NCI-H748 (cell line): ENCODE measurements at regions not wholly inside any gene's neighbourhood (a gene's known extent, or its start where the extent isn't known, plus 50 kb on each side); places are given as distances from the start of the nearest gene placed in this dataset.
"Not testable (repeated sequence)": the region's sequence is repeated elsewhere in the genome, so short reads cannot be mapped to it uniquely, and the experiment has no call there.

Source experiments
- DNase-seq: peaks from one replicate; lab custom pipeline; 2025; ENCODE audit not compliant: unreplicated experiment; lab: John Stamatoyannopoulos, UW

DNA sequence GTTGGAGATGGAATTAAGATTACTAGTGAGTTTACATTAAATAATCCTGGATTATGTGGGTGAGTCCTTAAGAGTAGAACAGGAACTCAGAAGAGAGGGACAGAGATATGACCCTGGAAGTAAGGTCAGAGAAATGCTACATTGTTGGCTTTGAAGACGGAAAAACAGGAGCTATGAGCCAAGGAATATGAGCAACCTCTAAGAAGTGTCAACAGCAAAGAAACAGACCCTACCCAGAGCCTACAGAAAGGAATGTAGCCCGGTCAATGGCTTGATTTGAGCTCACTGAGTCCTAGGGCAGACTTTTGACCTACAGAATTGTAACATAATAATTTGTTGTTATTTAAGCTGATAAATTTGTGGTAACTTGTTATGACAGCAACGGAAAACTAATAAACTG is 304.9 kb downstream of the IPMK start:
- DNase-seq, result no peak

GRCh38 chr10:57961487-57961886 is 306.2 kb downstream of the IPMK start:
- no peak for DNase-seq

GRCh38 chr10:57960406-57960805 is 307.3 kb downstream of the IPMK start:
- no peak for DNase-seq

DNA sequence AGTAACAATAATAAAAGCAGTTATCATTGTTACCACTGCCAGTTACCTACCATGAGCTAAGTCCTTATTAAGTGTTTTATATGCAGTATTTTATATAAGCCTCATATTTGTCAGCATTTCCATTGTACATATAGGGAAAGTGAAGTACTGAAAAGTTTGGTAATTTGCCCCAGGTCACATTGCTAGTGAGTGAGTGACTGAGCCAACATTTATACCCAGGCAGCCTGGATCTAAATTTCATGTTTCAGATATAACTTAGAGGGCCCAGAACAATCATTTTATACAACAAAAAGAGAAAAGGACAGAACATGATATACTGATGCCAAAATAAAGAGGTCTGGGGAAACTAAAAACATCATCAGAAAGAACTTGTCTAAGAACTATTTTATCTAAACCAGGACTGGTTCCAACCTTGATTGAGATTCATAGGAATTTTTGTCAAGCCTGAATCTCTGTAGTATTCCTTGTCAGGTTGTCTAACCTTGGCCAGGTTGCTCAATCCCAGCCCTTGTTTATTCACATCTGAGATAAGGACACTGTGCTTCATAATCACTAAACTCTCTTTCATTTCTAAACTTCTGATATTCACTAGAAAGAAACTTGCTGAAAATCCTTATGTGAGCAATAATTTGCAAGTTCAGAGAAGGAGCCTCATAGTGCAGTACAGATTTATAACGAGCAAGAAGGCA is 308.2 kb downstream of the IPMK start:
- DNase-seq, result no peak

- DNase-seq, result no peak
Measured at GRCh38 chr10:57955076-57955475, 312.6 kb downstream of the IPMK start.

- DNase-seq, result no peak
Measured at GRCh38 chr10:57952741-57953140, 315.0 kb downstream of the IPMK start.

DNA sequence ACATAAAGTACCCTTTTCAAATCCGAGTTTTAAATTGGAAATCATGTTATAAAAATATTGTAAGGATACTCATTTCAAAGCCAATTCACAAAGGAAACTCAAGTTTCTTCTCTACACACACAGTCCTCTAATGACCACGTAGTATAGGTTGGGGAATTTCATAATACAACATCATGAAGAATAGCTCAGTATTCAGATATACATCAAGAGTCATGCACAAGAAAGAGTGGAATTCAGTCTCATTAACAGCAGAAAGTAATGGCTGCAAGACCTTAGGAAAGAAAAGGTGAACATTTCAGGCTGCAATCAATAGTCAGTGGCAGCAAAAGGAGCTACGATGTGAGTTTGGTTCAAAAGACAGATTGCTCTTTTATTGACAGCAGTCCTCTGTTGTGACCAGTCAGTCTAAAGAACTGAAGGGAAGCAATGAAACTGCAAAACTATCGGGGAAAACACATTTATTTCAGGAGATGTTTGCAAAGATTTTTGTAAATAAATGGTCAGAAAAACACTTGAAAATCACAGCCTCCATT is 317.2 kb downstream of the IPMK start:
- no peak for DNase-seq

- DNase-seq, result no peak
Measured at GRCh38 chr10:57948796-57949195, 318.9 kb downstream of the IPMK start.

GRCh38 chr10:57946833-57947232 is 320.9 kb downstream of the IPMK start:
- no peak for DNase-seq

GRCh38 chr10:57943701-57944100 is 324.0 kb downstream of the IPMK start:
- no peak for DNase-seq

DNA sequence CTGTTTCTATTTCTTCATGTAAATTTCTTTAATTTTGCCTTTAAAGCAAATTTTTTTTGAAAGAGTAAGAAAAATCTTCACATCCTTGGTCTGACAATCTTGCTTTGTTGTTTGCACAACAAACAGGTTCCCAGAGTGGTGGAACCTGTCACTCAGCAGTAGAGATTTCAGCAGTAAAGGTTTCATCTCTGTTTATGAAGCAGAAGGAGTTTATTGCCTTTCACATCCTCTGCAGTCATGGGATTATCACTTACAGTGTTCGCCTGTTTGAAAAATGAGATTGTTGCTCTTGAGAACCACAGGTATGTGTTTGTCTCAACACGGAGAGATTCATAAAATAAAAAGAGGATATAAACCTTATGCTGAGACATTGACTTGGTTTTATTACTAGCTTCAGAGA is 342.6 kb downstream of the IPMK start:
- no peak for DNase-seq

DNA sequence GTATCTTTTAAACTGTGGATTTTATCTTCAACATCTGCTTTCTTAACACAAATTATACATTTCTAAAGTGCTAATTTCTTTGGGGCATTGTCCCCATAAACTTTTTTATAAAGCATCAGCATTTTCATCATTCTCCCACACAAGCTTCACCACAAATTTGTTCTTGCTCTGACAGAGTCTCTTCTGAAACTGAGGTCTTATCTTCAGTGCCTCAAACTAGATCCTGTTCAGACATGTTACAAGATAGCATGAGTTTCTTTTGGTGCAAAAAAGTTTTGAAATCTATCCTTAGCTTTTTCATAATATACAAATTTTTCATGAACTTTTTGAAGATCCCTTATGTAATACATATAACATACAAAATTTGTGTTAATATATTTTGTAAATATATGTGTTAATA is 346.6 kb downstream of the IPMK start:
- no peak for DNase-seq

GRCh38 chr10:57919864-57920263 is 347.8 kb downstream of the IPMK start:
- DNase-seq, result no peak

- no peak for DNase-seq
Measured at GRCh38 chr10:57917019-57917418, 350.7 kb downstream of the IPMK start.

DNA sequence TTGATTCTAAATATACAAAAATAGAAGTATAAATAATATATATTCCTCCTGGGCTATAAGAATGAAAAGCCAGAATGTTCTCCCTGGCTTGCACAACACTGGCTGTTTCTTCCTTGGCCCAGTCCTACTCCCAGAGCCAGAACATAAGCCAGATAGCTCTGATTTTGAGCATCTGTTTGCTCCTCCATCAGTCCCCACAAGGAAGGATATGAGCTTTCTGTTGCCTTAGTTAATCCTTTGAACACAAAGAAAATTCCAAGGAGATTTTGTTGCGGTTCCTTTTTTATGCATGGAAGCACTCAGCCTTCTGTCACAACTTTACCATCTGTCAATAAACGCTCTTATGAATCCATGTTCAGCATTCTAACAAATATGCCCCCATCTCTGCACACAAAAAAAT is 361.8 kb downstream of the IPMK start:
- no peak for DNase-seq

GRCh38 chr10:57905010-57905409 is 362.7 kb downstream of the IPMK start:
- no peak for DNase-seq

DNA sequence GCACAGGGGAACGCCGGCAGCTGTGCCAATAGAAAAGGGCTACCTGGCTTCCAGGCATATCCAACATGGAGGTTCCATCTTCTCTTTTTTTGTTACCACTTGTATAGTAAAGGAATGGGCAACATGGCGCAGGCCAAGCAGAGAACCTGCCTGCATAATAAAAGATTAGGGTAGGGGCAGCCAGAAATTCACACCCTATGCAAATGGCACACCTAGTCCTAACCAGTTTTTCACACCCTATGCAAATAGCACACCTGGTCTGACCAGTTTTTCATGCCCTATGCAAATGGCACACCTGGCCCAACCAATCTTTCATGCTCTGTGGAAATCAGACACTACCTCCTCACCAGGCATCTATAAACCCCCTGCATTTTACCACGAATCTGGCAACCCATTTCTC is 369.5 kb downstream of the IPMK start:
- DNase-seq, result peak; percentile 76

- DNase-seq, result no peak
Measured at GRCh38 chr10:57897611-57898010, 370.1 kb downstream of the IPMK start.

DNA sequence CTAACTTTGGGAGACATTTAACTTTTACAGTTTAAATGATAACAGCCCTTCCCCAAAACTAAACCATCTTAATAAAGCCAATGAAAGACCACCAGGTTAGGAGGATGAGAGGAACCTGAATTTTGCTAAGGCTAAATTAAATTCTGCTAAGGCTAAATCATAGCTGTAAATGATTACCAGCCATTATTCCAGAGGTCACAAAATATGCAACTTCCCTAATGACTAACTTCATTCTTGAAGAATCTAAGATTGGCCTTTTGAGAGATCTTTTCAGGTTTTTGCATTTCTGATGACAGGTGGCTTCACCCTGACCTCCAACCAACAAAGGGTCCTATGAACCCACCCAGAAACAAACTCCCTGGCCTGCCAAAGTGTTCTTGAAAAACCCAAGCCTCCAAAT is 373.3 kb downstream of the IPMK start:
- no peak for DNase-seq

DNA sequence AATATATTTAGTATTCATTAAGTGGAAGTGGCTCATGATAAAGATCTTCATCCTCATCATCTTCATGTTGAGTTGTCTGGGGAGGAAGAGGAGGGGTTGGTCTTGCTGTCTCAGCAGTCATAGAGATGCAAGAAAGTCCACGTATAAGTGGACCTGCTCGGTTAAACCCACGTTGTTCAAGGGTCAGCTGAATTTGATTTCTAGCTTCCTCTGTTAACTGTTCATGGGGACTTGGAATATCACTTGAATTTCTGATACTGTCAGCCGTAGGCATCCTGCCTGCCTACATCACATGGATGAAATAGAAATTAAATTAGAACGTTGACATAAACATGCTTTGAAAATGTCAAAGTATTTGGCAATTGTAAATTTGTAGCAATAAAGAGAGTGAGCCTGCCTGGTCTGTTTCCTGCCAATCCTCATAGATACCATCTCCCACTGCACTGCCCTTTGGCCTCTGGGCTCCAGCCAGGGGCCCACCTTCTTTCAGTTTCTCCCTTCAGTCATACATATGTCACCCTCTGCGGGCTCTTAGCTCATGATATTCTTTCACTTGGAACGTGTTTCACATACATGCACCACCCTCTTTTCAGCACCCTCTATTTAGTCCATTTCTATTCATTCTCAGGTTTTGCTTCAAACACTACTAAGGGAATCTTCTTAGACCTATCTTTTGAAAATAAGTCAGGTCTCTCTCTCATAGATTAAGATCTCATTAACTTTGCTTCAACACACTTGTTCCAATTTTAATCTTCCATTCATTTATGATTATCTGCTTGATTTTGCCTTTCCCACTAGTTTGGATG is 376.3 kb downstream of the IPMK start:
- DNase-seq, result no peak

GRCh38 chr10:57890691-57891090 is 377.0 kb downstream of the IPMK start:
- no peak for DNase-seq

DNA sequence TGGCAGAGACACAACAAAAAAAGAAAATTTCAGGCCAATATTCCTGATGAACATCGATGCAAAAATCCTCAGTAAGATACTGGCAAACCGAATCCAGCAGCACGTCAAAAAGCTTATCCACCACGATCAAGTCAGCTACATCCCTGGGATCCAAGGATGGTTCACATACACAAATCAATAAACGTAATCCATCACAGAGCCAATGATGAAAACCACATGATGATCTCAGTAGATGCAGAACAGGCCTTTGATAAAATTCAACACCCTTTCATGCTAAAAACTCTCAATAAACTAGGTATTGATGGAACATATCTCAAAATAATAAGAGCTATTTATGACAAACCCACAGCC is 382.1 kb downstream of the IPMK start:
- not testable (repeated sequence) for DNase-seq
